PC-3 (cell line): ENCODE measurements at regions not wholly inside any gene's neighbourhood (a gene's known extent, or its start where the extent isn't known, plus 50 kb on each side); places are given as distances from the start of the nearest gene placed in this dataset.

Experiments
- ATAC-seq: fragments of 200-7000 bp; cut with Tn5 transposase; 2 replicates; pipeline ENCODE4 v1.9.1; 2020; ENCODE audit warnings: mild to moderate bottlenecking, moderate library complexity
- BruUV-seq: library from RNA; stranded (reverse); fragments of 400-500 nt; replicated peaks from 2 replicates; lab custom pipeline; 2021; lab: Mats Ljungman, UMichigan
- CTCF ChIA-PET: fragments of 300-600 bp; sonication (Branson Sonifier 250); formaldehyde crosslinking; loops from one replicate; lab custom pipeline; 2022; ENCODE audit warnings: antibody characterized with exemption; lab: Charles Lee
- POLR2A ChIA-PET: fragments of 300-600 bp; sonication (Branson Sonifier 250); formaldehyde crosslinking; loops from one replicate; lab custom pipeline; 2022; ENCODE audit warnings: antibody characterized with exemption; ENCODE audit not compliant: unreplicated experiment; lab: Charles Lee
- DNase-seq: peaks from one replicate; pipeline ENCODE4 v3.0.0-alpha.2; 2015
- H2AFZ ChIP-seq: fragments of 300-600 bp; sonication (generic); 2 replicates; pipeline ENCODE4 v1.6.0; 2016; ENCODE audit warnings: antibody characterized with exemption, low read length
- H3F3A ChIP-seq: fragments of 300-600 bp; sonication (generic); one replicate; pipeline ENCODE4 v1.6.0; 2017; ENCODE audit warnings: antibody characterized with exemption, low read length, control low read depth, mild to moderate bottlenecking; ENCODE audit not compliant: unreplicated experiment
- H3K27ac ChIP-seq: fragments of 300-600 bp; sonication (generic); 2 replicates; pipeline ENCODE4 v1.5.1; 2016; ENCODE audit warnings: mild to moderate bottlenecking, low read length
- H3K27me3 ChIP-seq: fragments of 300-600 bp; sonication (generic); 2 replicates; pipeline ENCODE4 v1.6.1; 2016; ENCODE audit warnings: low read length, mixed read lengths
- H3K36me3 ChIP-seq: fragments of 300-600 bp; sonication (generic); 2 replicates; pipeline ENCODE4 v1.6.1; 2016; ENCODE audit warnings: low read depth, mixed run types, low read length, mixed read lengths
- H3K4me1 ChIP-seq: fragments of 300-600 bp; sonication (generic); 2 replicates; pipeline ENCODE4 v1.5.1; 2016; ENCODE audit warnings: low read length; ENCODE audit not compliant: insufficient read depth
- H3K4me2 ChIP-seq: fragments of 300-600 bp; sonication (generic); 2 replicates; pipeline ENCODE4 v1.6.0; 2016; ENCODE audit warnings: low read length
- H3K4me3 ChIP-seq: fragments of 300-600 bp; sonication (generic); 2 replicates; pipeline ENCODE4 v1.5.1; 2016; ENCODE audit warnings: mild to moderate bottlenecking, low read length, mixed read lengths
- H3K79me2 ChIP-seq: fragments of 300-600 bp; sonication (generic); 2 replicates; pipeline ENCODE4 v1.6.1; 2017; ENCODE audit warnings: low read length, mixed read lengths
- H3K9ac ChIP-seq: fragments of 300-600 bp; sonication (generic); 2 replicates; pipeline ENCODE4 v1.6.0; 2016; ENCODE audit warnings: mild to moderate bottlenecking, low read length
- H3K9me2 ChIP-seq: fragments of 300-600 bp; sonication (generic); replicated peaks from 2 replicates; pipeline ENCODE4 v1.6.1; 2016; ENCODE audit warnings: mixed run types, low read length, mixed read lengths
- H3K9me3 ChIP-seq: fragments of 300-600 bp; sonication (generic); 2 replicates; pipeline ENCODE4 v1.6.1; 2016; ENCODE audit warnings: low read length, mixed read lengths
- H4K20me1 ChIP-seq: fragments of 300-600 bp; sonication (generic); 2 replicates; pipeline ENCODE4 v1.6.1; 2016; ENCODE audit warnings: low read length, mixed read lengths
- EZH2 ChIP-seq: fragments of 300-600 bp; sonication (generic); IDR thresholded peaks from one replicate; pipeline ENCODE4 v1.6.1; 2017; ENCODE audit warnings: antibody characterized with exemption, mild to moderate bottlenecking, low read length; ENCODE audit not compliant: unreplicated experiment
- EZH2phosphoT487 ChIP-seq: fragments of 300-600 bp; sonication (generic); IDR thresholded peaks from 2 replicates; pipeline ENCODE4 v1.6.1; 2018; ENCODE audit warnings: mild to moderate bottlenecking, antibody characterized with exemption, low read length, borderline replicate concordance
- intact Hi-C: fragments of 100-400 bp; cut with micrococcal nuclease; formaldehyde crosslinking; loops from 2 replicates; pipeline ENCODE4 v1.9.0; 2023
- TF ChIP-seq, protein P1 (sequence below): fragments of 300-600 bp; sonication (generic); conservative IDR thresholded peaks from 2 replicates; pipeline ENCODE4 v1.5.1; 2017; ENCODE audit warnings: antibody characterized with exemption, low read depth, mild to moderate bottlenecking, low read length

- Histone ChIP-seq H3K79me2 (no peaks in the 10 kb centered on the region), H2AFZ (no peak overlapping the region), H3K9me3 (no peaks in the 10 kb centered on the region), H3K36me3 (no peaks in the 10 kb centered on the region), H3F3A (no peaks in the 10 kb centered on the region), H3K4me3 (no peak overlapping the region), H3K27me3 (no peaks in the 10 kb centered on the region), H3K9me2 (no peaks in the 10 kb centered on the region), H3K27ac (no peak overlapping the region), H3K4me1 (peaks cover 6% of the 10 kb centered on the region), H4K20me1 (no peaks in the 10 kb centered on the region), H3K9ac (no peak overlapping the region), H3K4me2 (no peak overlapping the region)
- no peak for TF ChIP-seq EZH2
- TF ChIP-seq, protein P1, sequence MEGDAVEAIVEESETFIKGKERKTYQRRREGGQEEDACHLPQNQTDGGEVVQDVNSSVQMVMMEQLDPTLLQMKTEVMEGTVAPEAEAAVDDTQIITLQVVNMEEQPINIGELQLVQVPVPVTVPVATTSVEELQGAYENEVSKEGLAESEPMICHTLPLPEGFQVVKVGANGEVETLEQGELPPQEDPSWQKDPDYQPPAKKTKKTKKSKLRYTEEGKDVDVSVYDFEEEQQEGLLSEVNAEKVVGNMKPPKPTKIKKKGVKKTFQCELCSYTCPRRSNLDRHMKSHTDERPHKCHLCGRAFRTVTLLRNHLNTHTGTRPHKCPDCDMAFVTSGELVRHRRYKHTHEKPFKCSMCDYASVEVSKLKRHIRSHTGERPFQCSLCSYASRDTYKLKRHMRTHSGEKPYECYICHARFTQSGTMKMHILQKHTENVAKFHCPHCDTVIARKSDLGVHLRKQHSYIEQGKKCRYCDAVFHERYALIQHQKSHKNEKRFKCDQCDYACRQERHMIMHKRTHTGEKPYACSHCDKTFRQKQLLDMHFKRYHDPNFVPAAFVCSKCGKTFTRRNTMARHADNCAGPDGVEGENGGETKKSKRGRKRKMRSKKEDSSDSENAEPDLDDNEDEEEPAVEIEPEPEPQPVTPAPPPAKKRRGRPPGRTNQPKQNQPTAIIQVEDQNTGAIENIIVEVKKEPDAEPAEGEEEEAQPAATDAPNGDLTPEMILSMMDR, result no peak
- no peak for TF ChIP-seq EZH2phosphoT487
- BruUV-seq, result no TSS peak
- intact Hi-C loops, result no loop called here
- ChIA-PET CTCF (no interaction called here), POLR2A (interaction anchor here (0.6 kb wide), 1 partner anchor 16 kb away, joined by 4 read pairs; no protein-coding TSS in a partner anchor)
- DNase-seq (no peak), ATAC-seq (no peak)
These were observed 141.7 kb upstream of the IRF2BP2 start for GRCh38 chr1:234751678-234752077.

DNA sequence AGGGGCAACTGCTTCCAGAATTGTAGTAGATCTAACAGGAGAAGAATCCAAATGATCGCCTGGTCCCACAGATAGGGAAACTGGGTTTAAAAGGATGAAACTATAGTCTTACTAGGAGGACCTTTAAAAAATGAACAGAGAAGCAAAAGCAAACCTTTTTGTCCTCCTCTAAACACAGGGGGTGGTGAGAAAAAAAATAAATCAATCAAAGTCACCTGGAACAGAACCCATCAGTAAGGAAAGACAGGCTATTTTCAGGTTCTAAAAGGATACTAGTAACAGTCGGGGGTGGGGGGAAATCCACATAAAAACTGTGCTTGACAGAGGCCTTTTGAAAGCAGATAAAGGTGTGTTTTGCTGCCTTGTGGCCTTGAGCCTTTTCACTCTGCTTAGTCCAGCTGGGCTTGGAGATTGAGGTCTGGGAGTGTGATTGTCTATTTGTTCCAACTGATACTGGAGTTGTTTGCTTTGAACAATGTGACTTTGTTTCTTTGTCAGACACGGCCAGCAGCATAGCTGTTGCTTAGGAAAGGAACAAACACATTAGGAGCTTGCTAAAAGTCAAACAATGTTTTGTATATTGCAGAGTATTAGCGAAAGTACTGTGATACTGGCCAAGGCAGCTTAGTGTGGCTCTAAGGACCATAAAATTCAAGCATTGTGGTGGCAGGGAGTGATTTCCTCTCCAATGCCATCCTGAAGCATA lies 141.1 kb upstream of the IRF2BP2 start:
- no peaks in the 10 kb centered on the region for H3K9me2 ChIP-seq
- no peaks in the 10 kb centered on the region for H3F3A ChIP-seq
- intact Hi-C loops, result no loop called here
- no peak overlapping the region for H3K4me3 ChIP-seq
- BruUV-seq, result no TSS peak
- no peaks in the 10 kb centered on the region for H3K79me2 ChIP-seq
- no peaks in the 10 kb centered on the region for H4K20me1 ChIP-seq
- H3K4me2 ChIP-seq, result no peak overlapping the region
- no peak overlapping the region for H3K27ac ChIP-seq
- no peak for ATAC-seq
- DNase-seq, result no peak
- TF ChIP-seq, protein P1, result no peak
- no peak for TF ChIP-seq EZH2
- TF ChIP-seq EZH2phosphoT487, result no peak
- no peaks in the 10 kb centered on the region for H3K9me3 ChIP-seq
- no peaks in the 10 kb centered on the region for H3K36me3 ChIP-seq
- H3K27me3 ChIP-seq, result no peaks in the 10 kb centered on the region
- H2AFZ ChIP-seq, result no peak overlapping the region
- ChIA-PET CTCF (no interaction called here), POLR2A (interaction anchor here (0.6 kb wide), 1 partner anchor 16 kb away, joined by 4 read pairs; no protein-coding TSS in a partner anchor)
- peaks cover 12% of the 10 kb centered on the region for H3K4me1 ChIP-seq
- no peak overlapping the region for H3K9ac ChIP-seq

GRCh38 chr1:234748713-234749112 lies 138.7 kb upstream of the IRF2BP2 start:
- POLR2A ChIA-PET, result no interaction called here
- no peaks in the 10 kb centered on the region for H3F3A ChIP-seq

More at GRCh38 chr1:234748713-234749112, 138.7 kb upstream of the IRF2BP2 start:
- DNase-seq, result no peak
- Histone ChIP-seq H3K79me2 (no peaks in the 10 kb centered on the region), H3K36me3 (no peaks in the 10 kb centered on the region), H4K20me1 (no peaks in the 10 kb centered on the region), H3K4me3 (no peak overlapping the region), H3K9me3 (no peaks in the 10 kb centered on the region), H3K9me2 (no peaks in the 10 kb centered on the region), H3K27me3 (no peaks in the 10 kb centered on the region), H3K4me1 (peaks cover 26% of the 10 kb centered on the region), H3K27ac (no peak overlapping the region), H3K9ac (no peak overlapping the region), H3K4me2 (no peak overlapping the region), H2AFZ (no peak overlapping the region)
- BruUV-seq, result no TSS peak
- ATAC-seq, result no peak
- CTCF ChIA-PET, result no interaction called here
- TF ChIP-seq, protein P1, result no peak
- TF ChIP-seq EZH2phosphoT487, result no peak
- TF ChIP-seq EZH2, result no peak
- intact Hi-C loops, result no loop called here
